DND-41 (cell line): ENCODE measurements at regions not wholly inside any gene's neighbourhood (a gene's known extent, or its start where the extent isn't known, plus 50 kb on each side); places are given as distances from the start of the nearest gene placed in this dataset.

Experiments used
- CTCF ChIP-seq: IDR thresholded peaks from 2 replicates; pipeline ENCODE4 v1.5.1; 2012; ENCODE audit warnings: borderline replicate concordance, low read length, moderate library complexity, mild to moderate bottlenecking; ENCODE audit not compliant: poor library complexity, severe bottlenecking; ENCODE audit errors: extremely low read depth
- EZH2 ChIP-seq: IDR thresholded peaks from 3 replicates; pipeline ENCODE4 v1.6.1; 2012; ENCODE audit warnings: borderline replicate concordance, low read depth, mild to moderate bottlenecking, moderate library complexity, low read length, inconsistent platforms; ENCODE audit not compliant: severe bottlenecking

- TF ChIP-seq CTCF, result no peak
- TF ChIP-seq EZH2, result no peak
Observed at GRCh38 chr7:136480901-136481300, 387.6 kb upstream of the CHRM2 start.
